ENCODE measurements at regions not wholly inside any gene's neighbourhood (a gene's known extent, or its start where the extent isn't known, plus 50 kb on each side); places are given as distances from the start of the nearest gene placed in this dataset.

- no peaks in the 10 kb centered on the region for H3K27me3 ChIP-seq (ENCODE audit: control insufficient read depth, insufficient read depth, low read length)
- no peaks in the 10 kb centered on the region for H3K4me1 ChIP-seq
- H2AFZ ChIP-seq, result no peak overlapping the region
- TF ChIP-seq, protein P1, sequence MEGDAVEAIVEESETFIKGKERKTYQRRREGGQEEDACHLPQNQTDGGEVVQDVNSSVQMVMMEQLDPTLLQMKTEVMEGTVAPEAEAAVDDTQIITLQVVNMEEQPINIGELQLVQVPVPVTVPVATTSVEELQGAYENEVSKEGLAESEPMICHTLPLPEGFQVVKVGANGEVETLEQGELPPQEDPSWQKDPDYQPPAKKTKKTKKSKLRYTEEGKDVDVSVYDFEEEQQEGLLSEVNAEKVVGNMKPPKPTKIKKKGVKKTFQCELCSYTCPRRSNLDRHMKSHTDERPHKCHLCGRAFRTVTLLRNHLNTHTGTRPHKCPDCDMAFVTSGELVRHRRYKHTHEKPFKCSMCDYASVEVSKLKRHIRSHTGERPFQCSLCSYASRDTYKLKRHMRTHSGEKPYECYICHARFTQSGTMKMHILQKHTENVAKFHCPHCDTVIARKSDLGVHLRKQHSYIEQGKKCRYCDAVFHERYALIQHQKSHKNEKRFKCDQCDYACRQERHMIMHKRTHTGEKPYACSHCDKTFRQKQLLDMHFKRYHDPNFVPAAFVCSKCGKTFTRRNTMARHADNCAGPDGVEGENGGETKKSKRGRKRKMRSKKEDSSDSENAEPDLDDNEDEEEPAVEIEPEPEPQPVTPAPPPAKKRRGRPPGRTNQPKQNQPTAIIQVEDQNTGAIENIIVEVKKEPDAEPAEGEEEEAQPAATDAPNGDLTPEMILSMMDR (IDR thresholded peaks at IDR 0.05), result no peak
- no peaks in the 10 kb centered on the region for H3K9me3 ChIP-seq (ENCODE audit: control insufficient read depth, low read length)
- H3K36me3 ChIP-seq (ENCODE audit: control insufficient read depth, insufficient read depth, low read length), result no peaks in the 10 kb centered on the region
- H3K4me2 ChIP-seq (ENCODE audit: low read length), result no peak overlapping the region
- H3K4me3 ChIP-seq (ENCODE audit: low read depth, low read length), result no peak overlapping the region
- no peaks in the 10 kb centered on the region for H3K79me2 ChIP-seq
- H3K27ac ChIP-seq, result no peak overlapping the region
- no peak overlapping the region for H3K9ac ChIP-seq
These were observed 357.7 kb upstream of the SMIM21 start for GRCh38 chr18:75785206-75785605.

DNA sequence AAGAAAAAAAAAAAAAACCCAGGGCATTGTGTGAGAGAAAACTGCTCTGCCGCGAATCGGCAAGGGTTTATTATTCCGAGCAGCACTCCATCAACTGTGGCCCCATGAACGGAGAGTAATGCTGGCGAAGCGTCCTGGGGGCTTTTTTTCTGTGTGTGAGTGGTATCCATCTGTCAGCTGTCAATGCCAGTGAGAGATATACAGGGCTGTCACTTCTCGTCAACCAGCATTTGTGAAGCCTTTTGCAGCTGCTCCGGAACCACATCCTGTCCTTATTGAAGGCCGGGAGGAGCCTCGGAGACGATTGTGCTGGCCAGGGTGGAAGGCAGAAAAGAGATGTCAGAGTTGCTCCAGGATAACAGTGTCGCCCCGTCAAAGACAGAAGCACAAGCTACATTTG, 356.9 kb upstream of the SMIM21 start:
- Histone ChIP-seq H3K9me3 (ENCODE audit: control insufficient read depth, low read length) (no peaks in the 10 kb centered on the region), H3K27me3 (ENCODE audit: control insufficient read depth, insufficient read depth, low read length) (no peaks in the 10 kb centered on the region), H3K36me3 (ENCODE audit: control insufficient read depth, insufficient read depth, low read length) (no peaks in the 10 kb centered on the region), H2AFZ (no peak overlapping the region), H3K4me1 (no peaks in the 10 kb centered on the region), H3K27ac (no peak overlapping the region), H3K79me2 (no peaks in the 10 kb centered on the region), H3K9ac (no peak overlapping the region), H3K4me3 (ENCODE audit: low read depth, low read length) (no peak overlapping the region), H3K4me2 (ENCODE audit: low read length) (no peak overlapping the region)
- TF ChIP-seq, protein P1 (IDR thresholded peaks at IDR 0.05), result no peak

- Histone ChIP-seq H3K4me3 (ENCODE audit: low read depth, low read length) (no peak overlapping the region), H3K4me1 (no peaks in the 10 kb centered on the region), H2AFZ (no peak overlapping the region), H3K27ac (no peak overlapping the region), H3K9me3 (ENCODE audit: control insufficient read depth, low read length) (no peaks in the 10 kb centered on the region), H3K4me2 (ENCODE audit: low read length) (no peak overlapping the region), H3K27me3 (ENCODE audit: control insufficient read depth, insufficient read depth, low read length) (no peaks in the 10 kb centered on the region), H3K79me2 (no peaks in the 10 kb centered on the region), H3K36me3 (ENCODE audit: control insufficient read depth, insufficient read depth, low read length) (no peaks in the 10 kb centered on the region), H3K9ac (no peak overlapping the region)
- TF ChIP-seq, protein P1 (IDR thresholded peaks at IDR 0.05), result no peak
These were observed 356.2 kb upstream of the SMIM21 start for GRCh38 chr18:75783566-75784281.

- TF ChIP-seq, protein P1 (IDR thresholded peaks at IDR 0.05), result no peak
- no peaks in the 10 kb centered on the region for H3K79me2 ChIP-seq
- no peak overlapping the region for H3K9ac ChIP-seq
These were observed 355.3 kb upstream of the SMIM21 start for GRCh38 chr18:75782826-75783225.

GRCh38 chr18:75782204-75782603, 354.7 kb upstream of the SMIM21 start:
- H2AFZ ChIP-seq, result no peak overlapping the region
- no peak overlapping the region for H3K27ac ChIP-seq
- H3K4me2 ChIP-seq (ENCODE audit: low read length), result no peak overlapping the region
- TF ChIP-seq, protein P1 (IDR thresholded peaks at IDR 0.05), result no peak
- H3K9me3 ChIP-seq (ENCODE audit: control insufficient read depth, low read length), result no peaks in the 10 kb centered on the region
- no peak overlapping the region for H3K4me3 ChIP-seq (ENCODE audit: low read depth, low read length)
- H3K36me3 ChIP-seq (ENCODE audit: control insufficient read depth, insufficient read depth, low read length), result no peaks in the 10 kb centered on the region
- H3K79me2 ChIP-seq, result no peaks in the 10 kb centered on the region
- no peaks in the 10 kb centered on the region for H3K27me3 ChIP-seq (ENCODE audit: control insufficient read depth, insufficient read depth, low read length)
- H3K9ac ChIP-seq, result no peak overlapping the region
- no peaks in the 10 kb centered on the region for H3K4me1 ChIP-seq

More at GRCh38 chr18:75782826-75783225, 355.3 kb upstream of the SMIM21 start:
- Histone ChIP-seq H3K36me3 (ENCODE audit: control insufficient read depth, insufficient read depth, low read length) (no peaks in the 10 kb centered on the region), H3K9me3 (ENCODE audit: control insufficient read depth, low read length) (no peaks in the 10 kb centered on the region), H3K4me1 (no peaks in the 10 kb centered on the region), H2AFZ (no peak overlapping the region), H3K27me3 (ENCODE audit: control insufficient read depth, insufficient read depth, low read length) (no peaks in the 10 kb centered on the region), H3K4me2 (ENCODE audit: low read length) (no peak overlapping the region), H3K4me3 (ENCODE audit: low read depth, low read length) (no peak overlapping the region), H3K27ac (no peak overlapping the region)
